ENCODE measurements at regions not wholly inside any gene's neighbourhood (a gene's known extent, or its start where the extent isn't known, plus 50 kb on each side); places are given as distances from the start of the nearest gene placed in this dataset.

- TF ChIP-seq, protein P1, sequence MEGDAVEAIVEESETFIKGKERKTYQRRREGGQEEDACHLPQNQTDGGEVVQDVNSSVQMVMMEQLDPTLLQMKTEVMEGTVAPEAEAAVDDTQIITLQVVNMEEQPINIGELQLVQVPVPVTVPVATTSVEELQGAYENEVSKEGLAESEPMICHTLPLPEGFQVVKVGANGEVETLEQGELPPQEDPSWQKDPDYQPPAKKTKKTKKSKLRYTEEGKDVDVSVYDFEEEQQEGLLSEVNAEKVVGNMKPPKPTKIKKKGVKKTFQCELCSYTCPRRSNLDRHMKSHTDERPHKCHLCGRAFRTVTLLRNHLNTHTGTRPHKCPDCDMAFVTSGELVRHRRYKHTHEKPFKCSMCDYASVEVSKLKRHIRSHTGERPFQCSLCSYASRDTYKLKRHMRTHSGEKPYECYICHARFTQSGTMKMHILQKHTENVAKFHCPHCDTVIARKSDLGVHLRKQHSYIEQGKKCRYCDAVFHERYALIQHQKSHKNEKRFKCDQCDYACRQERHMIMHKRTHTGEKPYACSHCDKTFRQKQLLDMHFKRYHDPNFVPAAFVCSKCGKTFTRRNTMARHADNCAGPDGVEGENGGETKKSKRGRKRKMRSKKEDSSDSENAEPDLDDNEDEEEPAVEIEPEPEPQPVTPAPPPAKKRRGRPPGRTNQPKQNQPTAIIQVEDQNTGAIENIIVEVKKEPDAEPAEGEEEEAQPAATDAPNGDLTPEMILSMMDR (conservative IDR thresholded peaks at IDR 0.05 in 1 of 2, IDR thresholded peaks at IDR 0.05 in 1 of 2; ENCODE audit: extremely low read depth in 1 of 2, insufficient read depth in 1 of 2, low read depth in 1 of 2, low read length in 2 of 2), result no peak
- TF ChIP-seq EZH2 (IDR thresholded peaks at IDR 0.05; ENCODE audit: borderline replicate concordance, low read length), result no peak
Measured at GRCh38 chr15:46548989-46549388, 914.2 kb downstream of the SQOR start.
